ENCODE measurements at regions not wholly inside any gene's neighbourhood (a gene's known extent, or its start where the extent isn't known, plus 50 kb on each side); places are given as distances from the start of the nearest gene placed in this dataset.
"Not testable (repeated sequence)": the region's sequence is repeated elsewhere in the genome, so short reads cannot be mapped to it uniquely, and the experiment has no call there.

DNA sequence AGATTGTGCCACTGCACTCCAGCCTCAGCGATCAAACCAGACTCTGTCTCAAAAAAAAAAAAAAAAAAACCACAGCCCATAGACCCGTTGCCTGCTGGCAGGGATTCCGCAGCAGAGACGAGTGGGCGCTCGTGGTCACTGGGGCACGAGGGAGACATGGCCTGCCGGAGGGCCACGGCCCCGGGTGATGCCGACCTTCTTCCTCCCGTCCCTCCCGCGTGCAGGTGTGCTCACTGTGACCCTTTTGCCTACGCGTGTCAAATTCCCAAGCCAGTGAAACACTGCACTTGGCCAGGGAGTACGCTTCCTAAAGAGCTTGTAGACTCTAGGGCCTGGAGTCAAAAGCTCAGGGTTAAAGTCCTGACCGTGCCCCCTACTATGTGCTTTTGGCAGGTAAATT lies 397.6 kb upstream of the MYT1L start:
- TF ChIP-seq, protein P1, sequence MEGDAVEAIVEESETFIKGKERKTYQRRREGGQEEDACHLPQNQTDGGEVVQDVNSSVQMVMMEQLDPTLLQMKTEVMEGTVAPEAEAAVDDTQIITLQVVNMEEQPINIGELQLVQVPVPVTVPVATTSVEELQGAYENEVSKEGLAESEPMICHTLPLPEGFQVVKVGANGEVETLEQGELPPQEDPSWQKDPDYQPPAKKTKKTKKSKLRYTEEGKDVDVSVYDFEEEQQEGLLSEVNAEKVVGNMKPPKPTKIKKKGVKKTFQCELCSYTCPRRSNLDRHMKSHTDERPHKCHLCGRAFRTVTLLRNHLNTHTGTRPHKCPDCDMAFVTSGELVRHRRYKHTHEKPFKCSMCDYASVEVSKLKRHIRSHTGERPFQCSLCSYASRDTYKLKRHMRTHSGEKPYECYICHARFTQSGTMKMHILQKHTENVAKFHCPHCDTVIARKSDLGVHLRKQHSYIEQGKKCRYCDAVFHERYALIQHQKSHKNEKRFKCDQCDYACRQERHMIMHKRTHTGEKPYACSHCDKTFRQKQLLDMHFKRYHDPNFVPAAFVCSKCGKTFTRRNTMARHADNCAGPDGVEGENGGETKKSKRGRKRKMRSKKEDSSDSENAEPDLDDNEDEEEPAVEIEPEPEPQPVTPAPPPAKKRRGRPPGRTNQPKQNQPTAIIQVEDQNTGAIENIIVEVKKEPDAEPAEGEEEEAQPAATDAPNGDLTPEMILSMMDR (IDR thresholded peaks at IDR 0.05) = no peak
- no peak for DNase-seq (ENCODE audit: low spot score)
- ATAC-seq (ENCODE audit: low FRiP score) = no peak

DNA sequence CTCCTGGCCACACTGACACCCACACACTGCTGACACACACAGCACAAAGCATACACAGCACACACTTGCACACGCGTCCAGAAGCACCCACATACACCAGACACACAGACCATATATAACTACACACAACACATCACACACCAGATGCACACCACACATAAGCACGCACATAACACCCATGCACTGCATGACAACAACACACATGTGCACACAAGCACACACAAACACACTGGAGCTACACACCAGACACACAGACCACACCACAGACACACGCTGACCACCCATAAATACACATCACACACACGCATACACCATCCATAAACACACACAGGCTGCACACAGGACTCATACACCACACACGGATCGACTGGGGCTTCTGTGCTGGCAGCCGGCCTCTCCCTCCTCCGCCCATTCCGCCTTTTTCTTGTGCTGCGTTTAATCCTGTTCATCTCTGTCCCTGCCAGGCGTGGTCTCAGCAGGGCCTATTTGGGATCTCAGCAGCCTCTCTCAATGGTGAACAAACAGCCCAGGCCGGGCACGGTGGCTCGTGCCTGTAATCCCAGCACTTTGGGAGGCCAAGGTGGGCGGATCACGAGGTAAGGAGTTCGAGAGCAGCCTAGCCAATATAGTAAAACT lies 396.9 kb upstream of the MYT1L start:
- ATAC-seq (ENCODE audit: low FRiP score) = no peak
- no peak for DNase-seq (ENCODE audit: low spot score)
- TF ChIP-seq, protein P1 (IDR thresholded peaks at IDR 0.05) = no peak

DNA sequence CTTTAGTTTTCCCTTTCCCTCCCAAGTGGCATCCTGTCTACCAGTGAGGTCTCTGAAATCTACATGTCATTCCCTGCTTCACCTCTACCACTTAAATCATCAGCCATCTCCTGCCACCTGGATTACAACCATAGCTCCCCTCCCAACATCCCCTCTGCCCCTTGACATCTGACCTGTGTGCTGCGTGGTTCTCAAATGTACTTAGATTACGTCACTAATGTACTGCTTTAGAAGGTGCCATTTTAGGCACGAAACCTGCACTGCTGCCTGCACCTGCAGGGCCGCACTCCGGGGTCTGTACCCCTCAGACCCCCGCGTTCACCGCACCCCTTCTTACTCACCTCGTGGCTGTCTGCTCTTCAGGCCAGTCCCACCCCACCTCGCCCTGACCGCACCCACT lies 395.1 kb upstream of the MYT1L start:
- DNase-seq (ENCODE audit: low spot score) = no peak
- TF ChIP-seq, protein P1 (IDR thresholded peaks at IDR 0.05) = no peak
- no peak for ATAC-seq (ENCODE audit: low FRiP score)

GRCh38 chr2:2723064-2723463 lies 392.0 kb upstream of the MYT1L start:
- DNase-seq (ENCODE audit: low spot score) (no peak), ATAC-seq (ENCODE audit: low FRiP score) (no peak)
- TF ChIP-seq, protein P1 (IDR thresholded peaks at IDR 0.05) = no peak

DNA sequence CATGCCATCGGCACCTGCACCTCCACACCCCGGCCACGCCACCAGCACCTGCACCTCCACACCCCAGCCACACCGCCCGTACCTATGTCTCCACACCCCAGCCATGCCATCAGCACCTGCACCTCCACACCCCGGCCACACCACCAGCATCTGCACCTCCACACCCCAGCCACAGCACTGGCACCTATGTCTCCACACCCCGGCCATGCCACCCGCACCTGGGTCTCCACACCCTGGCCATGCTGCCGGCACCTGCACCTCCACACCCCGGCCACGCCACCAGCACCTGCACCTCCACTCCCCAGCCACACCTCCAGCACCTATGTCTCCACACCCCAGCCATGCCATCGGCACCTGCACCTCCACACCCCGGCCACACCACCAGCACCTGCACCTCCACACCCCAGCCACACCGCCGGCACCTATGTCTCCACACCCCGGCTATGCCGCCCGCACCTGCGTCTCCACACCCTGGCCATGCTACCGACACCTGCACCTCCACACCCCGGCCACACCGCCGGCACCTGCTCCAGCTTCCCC lies 390.3 kb upstream of the MYT1L start:
- DNase-seq (ENCODE audit: low spot score) (no peak), ATAC-seq (ENCODE audit: low FRiP score) (no peak)
- TF ChIP-seq, protein P1 (IDR thresholded peaks at IDR 0.05) = no peak

DNA sequence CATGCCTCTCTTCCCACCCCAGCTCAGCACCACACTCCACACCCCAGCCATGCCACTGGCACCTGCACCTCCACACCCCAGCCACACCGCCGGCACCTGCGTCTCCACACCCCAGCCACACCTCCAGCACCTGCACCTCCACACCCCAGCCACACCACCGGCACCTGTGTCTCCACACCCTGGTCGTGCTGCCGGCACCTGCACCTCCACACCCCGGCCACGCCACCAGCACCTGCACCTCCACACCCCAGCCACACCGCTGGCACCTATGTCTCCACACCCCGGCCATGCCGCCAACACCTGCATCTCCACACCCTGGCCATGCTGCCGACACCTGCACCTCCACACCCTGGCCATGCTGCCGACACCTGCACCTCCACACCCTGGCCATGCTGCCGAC lies 389.7 kb upstream of the MYT1L start:
- DNase-seq (ENCODE audit: low spot score); ATAC-seq (ENCODE audit: low FRiP score): not testable (repeated sequence)

DNA sequence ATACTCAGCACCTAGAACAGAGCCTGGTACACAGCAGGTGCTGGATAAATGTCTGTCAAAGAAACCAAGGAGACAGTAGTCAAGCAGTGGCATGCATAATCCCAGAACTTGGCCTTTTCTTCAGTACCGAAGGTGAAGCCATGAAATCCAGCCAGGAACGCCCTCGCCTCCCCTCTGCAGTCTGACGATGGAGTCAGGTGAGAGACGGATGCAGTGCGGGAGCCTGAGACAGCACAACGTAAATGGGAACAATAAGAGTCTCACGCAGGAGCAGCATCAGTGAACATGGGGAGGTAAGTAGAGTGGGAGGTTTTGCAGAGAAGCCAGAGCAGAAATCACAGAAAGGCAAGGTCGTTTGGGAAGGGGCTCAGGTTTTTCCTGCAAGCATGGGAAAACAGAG lies 389.3 kb upstream of the MYT1L start:
- no peak for ATAC-seq (ENCODE audit: low FRiP score)
- TF ChIP-seq, protein P1 (IDR thresholded peaks at IDR 0.05) = no peak
- no peak for DNase-seq (ENCODE audit: low spot score)
